ENCODE measurements at regions not wholly inside any gene's neighbourhood (a gene's known extent, or its start where the extent isn't known, plus 50 kb on each side); places are given as distances from the start of the nearest gene placed in this dataset.

DNA sequence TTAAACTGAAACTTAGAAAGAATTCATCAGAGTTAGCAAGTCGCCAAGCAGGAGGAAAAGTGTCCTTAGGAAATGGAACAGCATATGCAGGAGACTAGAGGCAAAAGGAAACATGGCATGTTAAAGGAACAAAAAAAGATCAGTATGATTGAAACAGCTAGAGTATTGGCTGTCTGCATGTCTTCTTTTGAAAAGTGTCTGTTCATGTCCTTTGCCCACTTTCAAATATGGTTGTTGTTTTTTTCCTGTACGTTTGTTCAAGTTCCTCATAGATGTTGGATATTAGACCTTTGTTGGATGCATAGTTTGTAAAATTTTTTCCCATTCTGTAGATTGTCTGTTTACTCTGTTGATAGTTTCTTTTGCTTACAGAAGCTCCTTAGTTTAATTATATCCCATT lies 161.6 kb downstream of the NR4A2 start (continued):
- TF ChIP-seq, protein P1, sequence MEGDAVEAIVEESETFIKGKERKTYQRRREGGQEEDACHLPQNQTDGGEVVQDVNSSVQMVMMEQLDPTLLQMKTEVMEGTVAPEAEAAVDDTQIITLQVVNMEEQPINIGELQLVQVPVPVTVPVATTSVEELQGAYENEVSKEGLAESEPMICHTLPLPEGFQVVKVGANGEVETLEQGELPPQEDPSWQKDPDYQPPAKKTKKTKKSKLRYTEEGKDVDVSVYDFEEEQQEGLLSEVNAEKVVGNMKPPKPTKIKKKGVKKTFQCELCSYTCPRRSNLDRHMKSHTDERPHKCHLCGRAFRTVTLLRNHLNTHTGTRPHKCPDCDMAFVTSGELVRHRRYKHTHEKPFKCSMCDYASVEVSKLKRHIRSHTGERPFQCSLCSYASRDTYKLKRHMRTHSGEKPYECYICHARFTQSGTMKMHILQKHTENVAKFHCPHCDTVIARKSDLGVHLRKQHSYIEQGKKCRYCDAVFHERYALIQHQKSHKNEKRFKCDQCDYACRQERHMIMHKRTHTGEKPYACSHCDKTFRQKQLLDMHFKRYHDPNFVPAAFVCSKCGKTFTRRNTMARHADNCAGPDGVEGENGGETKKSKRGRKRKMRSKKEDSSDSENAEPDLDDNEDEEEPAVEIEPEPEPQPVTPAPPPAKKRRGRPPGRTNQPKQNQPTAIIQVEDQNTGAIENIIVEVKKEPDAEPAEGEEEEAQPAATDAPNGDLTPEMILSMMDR (conservative IDR thresholded peaks at IDR 0.05; ENCODE audit: low read depth in 2 of 2), result no peak
- no peak for TF ChIP-seq STAT1 (IDR thresholded peaks at IDR 0.05; ENCODE audit: unreplicated experiment)

DNA sequence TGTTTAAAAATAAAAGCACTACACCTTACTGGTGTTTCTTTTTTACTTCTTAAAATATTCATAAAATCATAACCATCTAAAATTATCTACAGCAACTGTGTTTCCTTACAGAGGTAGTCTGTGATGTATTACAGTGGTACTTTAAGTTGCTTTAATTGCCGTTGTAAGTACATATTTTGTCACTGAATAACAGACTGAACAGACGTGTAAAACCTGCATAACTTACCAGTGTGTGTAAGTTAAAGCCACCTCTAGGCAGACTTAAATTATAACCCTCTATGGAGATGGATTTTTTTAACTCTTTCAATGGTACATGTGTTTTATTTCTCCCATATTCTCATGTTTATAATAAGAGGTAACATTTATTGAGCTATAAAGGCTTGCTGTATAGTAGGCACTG lies 166.8 kb downstream of the NR4A2 start:
- Mint-ChIP-seq H3K4me1 (peaks cover 22% of the 10 kb centered on the region), H3K27ac (no peak overlapping the region), H3K27me3 (ENCODE audit: insufficient read depth, low read depth, poor library complexity) (no peaks in the 10 kb centered on the region), H3K4me3 (no peak overlapping the region), H3K36me3 (ENCODE audit: low read depth) (peaks cover 6% of the 10 kb centered on the region; the same call in 2 of the 3 replicates), H3K9me3 (peaks cover 5% of the 10 kb centered on the region; the same call in 2 of the 3 replicates)
- no peak overlapping the region for H3K27ac ChIP-seq (ENCODE audit: low read depth)
- H3K4me2 ChIP-seq, result no peak overlapping the region
- DNase-seq (ENCODE audit: low spot score) (no peak), ATAC-seq (no peak)
- H3K4me3 ChIP-seq, result no peak overlapping the region
- H3K9me2 ChIP-seq (ENCODE audit: insufficient read depth), result peaks cover 9% of the 10 kb centered on the region; the same call in 1 of the 2 replicates
- no peaks in the 10 kb centered on the region for H4K20me1 ChIP-seq (replicated peaks; ENCODE audit: insufficient read depth)
- H3F3A ChIP-seq (replicated peaks; ENCODE audit: low read depth), result no peaks in the 10 kb centered on the region
- no peak overlapping the region for H2AFZ ChIP-seq
- peaks cover 2% of the 10 kb centered on the region; the same call in 1 of the 2 replicates for H3K36me3 ChIP-seq (ENCODE audit: insufficient read depth)
- H3K4me1 ChIP-seq (ENCODE audit: insufficient read depth), result peaks cover 27% of the 10 kb centered on the region
- no peaks in the 10 kb centered on the region for H3K27me3 ChIP-seq (ENCODE audit: insufficient read depth)
- H3K79me2 ChIP-seq (replicated peaks; ENCODE audit: insufficient read depth), result no peaks in the 10 kb centered on the region
- TF ChIP-seq, protein P2, sequence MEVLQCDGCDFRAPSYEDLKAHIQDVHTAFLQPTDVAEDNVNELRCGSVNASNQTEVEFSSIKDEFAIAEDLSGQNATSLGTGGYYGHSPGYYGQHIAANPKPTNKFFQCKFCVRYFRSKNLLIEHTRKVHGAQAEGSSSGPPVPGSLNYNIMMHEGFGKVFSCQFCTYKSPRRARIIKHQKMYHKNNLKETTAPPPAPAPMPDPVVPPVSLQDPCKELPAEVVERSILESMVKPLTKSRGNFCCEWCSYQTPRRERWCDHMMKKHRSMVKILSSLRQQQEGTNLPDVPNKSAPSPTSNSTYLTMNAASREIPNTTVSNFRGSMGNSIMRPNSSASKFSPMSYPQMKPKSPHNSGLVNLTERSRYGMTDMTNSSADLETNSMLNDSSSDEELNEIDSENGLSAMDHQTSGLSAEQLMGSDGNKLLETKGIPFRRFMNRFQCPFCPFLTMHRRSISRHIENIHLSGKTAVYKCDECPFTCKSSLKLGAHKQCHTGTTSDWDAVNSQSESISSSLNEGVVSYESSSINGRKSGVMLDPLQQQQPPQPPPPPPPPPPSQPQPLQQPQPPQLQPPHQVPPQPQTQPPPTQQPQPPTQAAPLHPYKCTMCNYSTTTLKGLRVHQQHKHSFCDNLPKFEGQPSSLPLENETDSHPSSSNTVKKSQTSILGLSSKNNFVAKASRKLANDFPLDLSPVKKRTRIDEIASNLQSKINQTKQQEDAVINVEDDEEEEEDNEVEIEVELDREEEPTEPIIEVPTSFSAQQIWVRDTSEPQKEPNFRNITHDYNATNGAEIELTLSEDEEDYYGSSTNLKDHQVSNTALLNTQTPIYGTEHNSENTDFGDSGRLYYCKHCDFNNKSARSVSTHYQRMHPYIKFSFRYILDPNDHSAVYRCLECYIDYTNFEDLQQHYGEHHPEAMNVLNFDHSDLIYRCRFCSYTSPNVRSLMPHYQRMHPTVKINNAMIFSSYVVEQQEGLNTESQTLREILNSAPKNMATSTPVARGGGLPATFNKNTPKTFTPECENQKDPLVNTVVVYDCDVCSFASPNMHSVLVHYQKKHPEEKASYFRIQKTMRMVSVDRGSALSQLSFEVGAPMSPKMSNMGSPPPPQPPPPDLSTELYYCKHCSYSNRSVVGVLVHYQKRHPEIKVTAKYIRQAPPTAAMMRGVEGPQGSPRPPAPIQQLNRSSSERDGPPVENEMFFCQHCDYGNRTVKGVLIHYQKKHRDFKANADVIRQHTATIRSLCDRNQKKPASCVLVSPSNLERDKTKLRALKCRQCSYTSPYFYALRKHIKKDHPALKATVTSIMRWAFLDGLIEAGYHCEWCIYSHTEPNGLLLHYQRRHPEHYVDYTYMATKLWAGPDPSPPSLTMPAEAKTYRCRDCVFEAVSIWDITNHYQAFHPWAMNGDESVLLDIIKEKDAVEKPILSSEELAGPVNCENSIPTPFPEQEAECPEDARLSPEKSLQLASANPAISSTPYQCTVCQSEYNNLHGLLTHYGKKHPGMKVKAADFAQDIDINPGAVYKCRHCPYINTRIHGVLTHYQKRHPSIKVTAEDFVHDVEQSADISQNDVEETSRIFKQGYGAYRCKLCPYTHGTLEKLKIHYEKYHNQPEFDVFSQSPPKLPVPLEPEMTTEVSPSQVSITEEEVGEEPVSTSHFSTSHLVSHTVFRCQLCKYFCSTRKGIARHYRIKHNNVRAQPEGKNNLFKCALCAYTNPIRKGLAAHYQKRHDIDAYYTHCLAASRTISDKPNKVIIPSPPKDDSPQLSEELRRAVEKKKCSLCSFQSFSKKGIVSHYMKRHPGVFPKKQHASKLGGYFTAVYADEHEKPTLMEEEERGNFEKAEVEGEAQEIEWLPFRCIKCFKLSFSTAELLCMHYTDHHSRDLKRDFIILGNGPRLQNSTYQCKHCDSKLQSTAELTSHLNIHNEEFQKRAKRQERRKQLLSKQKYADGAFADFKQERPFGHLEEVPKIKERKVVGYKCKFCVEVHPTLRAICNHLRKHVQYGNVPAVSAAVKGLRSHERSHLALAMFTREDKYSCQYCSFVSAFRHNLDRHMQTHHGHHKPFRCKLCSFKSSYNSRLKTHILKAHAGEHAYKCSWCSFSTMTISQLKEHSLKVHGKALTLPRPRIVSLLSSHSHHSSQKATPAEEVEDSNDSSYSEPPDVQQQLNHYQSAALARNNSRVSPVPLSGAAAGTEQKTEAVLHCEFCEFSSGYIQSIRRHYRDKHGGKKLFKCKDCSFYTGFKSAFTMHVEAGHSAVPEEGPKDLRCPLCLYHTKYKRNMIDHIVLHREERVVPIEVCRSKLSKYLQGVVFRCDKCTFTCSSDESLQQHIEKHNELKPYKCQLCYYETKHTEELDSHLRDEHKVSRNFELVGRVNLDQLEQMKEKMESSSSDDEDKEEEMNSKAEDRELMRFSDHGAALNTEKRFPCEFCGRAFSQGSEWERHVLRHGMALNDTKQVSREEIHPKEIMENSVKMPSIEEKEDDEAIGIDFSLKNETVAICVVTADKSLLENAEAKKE (CRISPR knock-in tag; IDR thresholded peaks at IDR 0.05), result no peak
- TF ChIP-seq, protein P1 (conservative IDR thresholded peaks at IDR 0.05; ENCODE audit: low read depth in 2 of 2), result no peak
- TF ChIP-seq NANOG (IDR thresholded peaks at IDR 0.05; ENCODE audit: borderline replicate concordance) (no peak), STAT1 (IDR thresholded peaks at IDR 0.05; ENCODE audit: unreplicated experiment) (no peak), ZNF331 (CRISPR knock-in tag; IDR thresholded peaks at IDR 0.05; ENCODE audit: low read depth) (no peak), JUNB (IDR thresholded peaks at IDR 0.05; ENCODE audit: unreplicated experiment) (no peak), CREB1 (CRISPR knock-in tag; IDR thresholded peaks at IDR 0.05; ENCODE audit: low read depth) (no peak), ZNF114 (CRISPR knock-in tag; IDR thresholded peaks at IDR 0.05) (no peak)
- TF ChIP-seq, protein P3, sequence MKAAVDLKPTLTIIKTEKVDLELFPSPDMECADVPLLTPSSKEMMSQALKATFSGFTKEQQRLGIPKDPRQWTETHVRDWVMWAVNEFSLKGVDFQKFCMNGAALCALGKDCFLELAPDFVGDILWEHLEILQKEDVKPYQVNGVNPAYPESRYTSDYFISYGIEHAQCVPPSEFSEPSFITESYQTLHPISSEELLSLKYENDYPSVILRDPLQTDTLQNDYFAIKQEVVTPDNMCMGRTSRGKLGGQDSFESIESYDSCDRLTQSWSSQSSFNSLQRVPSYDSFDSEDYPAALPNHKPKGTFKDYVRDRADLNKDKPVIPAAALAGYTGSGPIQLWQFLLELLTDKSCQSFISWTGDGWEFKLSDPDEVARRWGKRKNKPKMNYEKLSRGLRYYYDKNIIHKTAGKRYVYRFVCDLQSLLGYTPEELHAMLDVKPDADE (IDR thresholded peaks at IDR 0.05), result no peak
- TF ChIP-seq, protein P4, sequence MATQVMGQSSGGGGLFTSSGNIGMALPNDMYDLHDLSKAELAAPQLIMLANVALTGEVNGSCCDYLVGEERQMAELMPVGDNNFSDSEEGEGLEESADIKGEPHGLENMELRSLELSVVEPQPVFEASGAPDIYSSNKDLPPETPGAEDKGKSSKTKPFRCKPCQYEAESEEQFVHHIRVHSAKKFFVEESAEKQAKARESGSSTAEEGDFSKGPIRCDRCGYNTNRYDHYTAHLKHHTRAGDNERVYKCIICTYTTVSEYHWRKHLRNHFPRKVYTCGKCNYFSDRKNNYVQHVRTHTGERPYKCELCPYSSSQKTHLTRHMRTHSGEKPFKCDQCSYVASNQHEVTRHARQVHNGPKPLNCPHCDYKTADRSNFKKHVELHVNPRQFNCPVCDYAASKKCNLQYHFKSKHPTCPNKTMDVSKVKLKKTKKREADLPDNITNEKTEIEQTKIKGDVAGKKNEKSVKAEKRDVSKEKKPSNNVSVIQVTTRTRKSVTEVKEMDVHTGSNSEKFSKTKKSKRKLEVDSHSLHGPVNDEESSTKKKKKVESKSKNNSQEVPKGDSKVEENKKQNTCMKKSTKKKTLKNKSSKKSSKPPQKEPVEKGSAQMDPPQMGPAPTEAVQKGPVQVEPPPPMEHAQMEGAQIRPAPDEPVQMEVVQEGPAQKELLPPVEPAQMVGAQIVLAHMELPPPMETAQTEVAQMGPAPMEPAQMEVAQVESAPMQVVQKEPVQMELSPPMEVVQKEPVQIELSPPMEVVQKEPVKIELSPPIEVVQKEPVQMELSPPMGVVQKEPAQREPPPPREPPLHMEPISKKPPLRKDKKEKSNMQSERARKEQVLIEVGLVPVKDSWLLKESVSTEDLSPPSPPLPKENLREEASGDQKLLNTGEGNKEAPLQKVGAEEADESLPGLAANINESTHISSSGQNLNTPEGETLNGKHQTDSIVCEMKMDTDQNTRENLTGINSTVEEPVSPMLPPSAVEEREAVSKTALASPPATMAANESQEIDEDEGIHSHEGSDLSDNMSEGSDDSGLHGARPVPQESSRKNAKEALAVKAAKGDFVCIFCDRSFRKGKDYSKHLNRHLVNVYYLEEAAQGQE (IDR thresholded peaks at IDR 0.05; ENCODE audit: unreplicated experiment), result no peak

Data from GM23338 (cell line).